ENCODE measurements at regions not wholly inside any gene's neighbourhood (a gene's known extent, or its start where the extent isn't known, plus 50 kb on each side); places are given as distances from the start of the nearest gene placed in this dataset.

DNA sequence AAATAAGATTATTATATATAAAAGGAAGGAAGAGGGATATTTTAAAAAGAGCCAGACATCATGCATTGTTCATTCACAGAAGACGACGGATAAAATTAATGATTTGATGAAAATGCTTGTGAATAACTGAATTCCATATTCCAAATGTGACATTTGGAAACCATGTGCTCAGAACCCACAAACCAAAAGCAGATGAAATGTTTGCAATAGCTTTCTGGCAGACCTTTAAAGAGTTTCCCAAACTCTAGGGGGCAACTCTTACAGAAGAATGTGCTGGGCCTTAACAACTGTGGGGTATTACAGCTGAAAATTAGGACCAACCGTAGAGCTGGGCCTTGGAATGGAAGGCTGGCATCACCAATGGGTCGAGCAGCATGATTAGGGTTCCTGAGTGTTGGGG lies 471.0 kb downstream of the EFNA5 start:
- no peak overlapping the region for H3K27ac ChIP-seq
- no peak overlapping the region for H3K4me3 ChIP-seq
- H3K9me3 ChIP-seq (ENCODE audit: low read depth), result no peaks in the 10 kb centered on the region
- H3K4me1 ChIP-seq (ENCODE audit: low read depth), result no peaks in the 10 kb centered on the region
- H3K36me3 ChIP-seq, result no peaks in the 10 kb centered on the region
- no peak for TF ChIP-seq CTCF (IDR thresholded peaks at IDR 0.05; ENCODE audit: low read depth, low read length)
- H3K27me3 ChIP-seq, result no peaks in the 10 kb centered on the region
- no peak for DNase-seq (ENCODE audit: low read depth in 1 of 2, low spot score in 1 of 2)

GRCh38 chr5:107196500-107197059 lies 474.2 kb downstream of the EFNA5 start:
- H3K9me3 ChIP-seq (ENCODE audit: low read depth), result no peaks in the 10 kb centered on the region
- TF ChIP-seq CTCF (IDR thresholded peaks at IDR 0.05; ENCODE audit: low read depth, low read length), result no peak
- no peak overlapping the region for H3K27ac ChIP-seq

DNA sequence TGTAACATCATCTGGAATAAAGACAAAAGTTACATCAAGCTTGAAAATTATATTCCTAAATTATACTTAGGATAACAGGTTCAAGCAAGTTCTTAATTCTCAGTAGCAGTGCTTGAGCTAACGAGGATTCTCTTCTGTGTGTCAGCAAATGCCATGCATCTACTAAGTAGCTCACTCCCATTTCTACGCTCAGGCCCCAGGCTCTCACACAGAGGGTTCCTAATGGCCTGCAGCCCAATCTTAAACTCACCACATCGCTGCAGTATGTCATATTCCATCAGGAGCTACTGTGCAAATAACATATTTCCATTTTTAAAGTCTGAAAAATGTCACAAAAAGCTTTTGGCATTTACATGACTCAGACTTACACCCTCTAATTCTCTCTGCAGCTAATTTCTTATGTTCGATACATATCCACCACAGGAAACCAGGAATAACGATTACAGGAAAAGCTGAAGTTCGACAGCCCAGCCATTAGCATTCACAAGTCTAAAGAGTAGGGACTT lies 474.8 kb downstream of the EFNA5 start:
- DNase-seq (ENCODE audit: low read depth in 1 of 2, low spot score in 1 of 2), result no peak
- no peak overlapping the region for H3K4me3 ChIP-seq
- H3K27ac ChIP-seq, result no peak overlapping the region
- no peaks in the 10 kb centered on the region for H3K4me1 ChIP-seq (ENCODE audit: low read depth)
- H3K36me3 ChIP-seq, result no peaks in the 10 kb centered on the region
- H3K27me3 ChIP-seq, result no peaks in the 10 kb centered on the region
- no peaks in the 10 kb centered on the region for H3K9me3 ChIP-seq (ENCODE audit: low read depth)
- TF ChIP-seq CTCF (IDR thresholded peaks at IDR 0.05; ENCODE audit: low read depth, low read length), result no peak

More at GRCh38 chr5:107196500-107197059, 474.2 kb downstream of the EFNA5 start:
- DNase-seq (ENCODE audit: low read depth in 1 of 2, low spot score in 1 of 2), result no peak
- no peak overlapping the region for H3K4me3 ChIP-seq
- H3K27me3 ChIP-seq, result no peaks in the 10 kb centered on the region
- no peaks in the 10 kb centered on the region for H3K36me3 ChIP-seq
- no peaks in the 10 kb centered on the region for H3K4me1 ChIP-seq (ENCODE audit: low read depth)

DNA sequence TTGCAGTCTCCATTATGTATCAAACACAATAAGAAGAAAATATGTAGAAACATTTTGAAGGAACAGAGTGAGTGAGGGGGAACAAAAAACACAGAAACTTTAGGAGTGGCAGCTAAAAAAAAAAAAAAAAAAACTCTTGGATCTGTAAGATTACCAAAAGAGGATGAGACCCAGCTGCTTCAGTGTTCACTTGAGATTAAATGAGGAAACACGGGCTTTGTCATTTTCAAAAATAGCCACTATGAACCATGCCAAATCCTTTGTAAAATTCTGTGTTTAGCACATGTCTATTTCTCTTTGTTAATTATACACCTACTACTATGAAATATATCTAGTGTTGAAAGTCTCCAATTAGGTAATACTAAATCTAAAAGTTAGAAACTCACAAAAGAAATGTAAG lies 485.9 kb downstream of the EFNA5 start:
- DNase-seq (ENCODE audit: low read depth in 1 of 2, low spot score in 1 of 2), result no peak
- no peak overlapping the region for H3K27ac ChIP-seq
- H3K36me3 ChIP-seq, result no peaks in the 10 kb centered on the region
- no peak overlapping the region for H3K4me3 ChIP-seq
- H3K27me3 ChIP-seq, result no peaks in the 10 kb centered on the region
- no peak for TF ChIP-seq CTCF (IDR thresholded peaks at IDR 0.05; ENCODE audit: low read depth, low read length)
- no peaks in the 10 kb centered on the region for H3K9me3 ChIP-seq (ENCODE audit: low read depth)
- H3K4me1 ChIP-seq (ENCODE audit: low read depth), result no peaks in the 10 kb centered on the region

DNA sequence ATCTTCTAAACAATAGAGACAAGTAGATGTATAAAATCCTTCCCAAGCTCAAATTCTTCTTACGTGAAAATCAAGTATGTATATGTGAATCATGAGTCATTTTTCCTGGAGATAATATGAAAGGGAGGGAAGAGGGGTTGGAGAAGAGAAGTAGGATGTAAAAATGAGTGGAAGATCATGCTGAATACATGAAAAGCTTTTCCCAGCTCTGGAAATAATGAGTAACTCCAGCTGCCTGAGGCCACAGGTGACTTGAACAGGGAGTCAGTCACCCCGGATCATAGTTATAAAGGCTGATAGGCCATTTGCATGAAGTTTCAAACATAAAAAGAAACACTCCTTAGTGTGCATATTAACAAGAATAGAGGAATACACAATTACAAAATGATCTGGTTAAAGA lies 486.7 kb downstream of the EFNA5 start:
- H3K9me3 ChIP-seq (ENCODE audit: low read depth), result no peaks in the 10 kb centered on the region
- H3K4me3 ChIP-seq, result no peak overlapping the region
- H3K27ac ChIP-seq, result no peak overlapping the region
- H3K36me3 ChIP-seq, result no peaks in the 10 kb centered on the region
- no peak for DNase-seq (ENCODE audit: low read depth in 1 of 2, low spot score in 1 of 2)
- no peaks in the 10 kb centered on the region for H3K27me3 ChIP-seq
- TF ChIP-seq CTCF (IDR thresholded peaks at IDR 0.05; ENCODE audit: low read depth, low read length), result no peak
- H3K4me1 ChIP-seq (ENCODE audit: low read depth), result no peaks in the 10 kb centered on the region
